Esophagus muscularis mucosa (tissue), 4 donors: ENCODE measurements at regions not wholly inside any gene's neighbourhood (a gene's known extent, or its start where the extent isn't known, plus 50 kb on each side); places are given as distances from the start of the nearest gene placed in this dataset.

Experiments used
- CTCF ChIP-seq, 3 experiments: fragments of 200-600 bp in 2 of 3; fragments of 450-650 bp in 1 of 3; sonication (generic) in 2 of 3; IDR thresholded peaks; one replicate each; pipeline ENCODE4 v1.5.1; 2017 to 2019; ENCODE audit warnings: antibody characterized with exemption in 3 of 3, mild to moderate bottlenecking in 2 of 3, moderate library complexity in 1 of 3
- EP300 ChIP-seq: sonication (generic); formaldehyde crosslinking; IDR thresholded peaks from one replicate; pipeline ENCODE4 v1.6.1; 2017; ENCODE audit warnings: antibody characterized with exemption
- POLR2A ChIP-seq: fragments of 450-650 bp; IDR thresholded peaks from one replicate; pipeline ENCODE4 v1.6.1; 2017; ENCODE audit warnings: antibody characterized with exemption, moderate library complexity, mild to moderate bottlenecking, low read depth
- POLR2AphosphoS5 ChIP-seq, 2 donors: sonication (generic); formaldehyde crosslinking; IDR thresholded peaks; one replicate each; pipeline ENCODE4 v1.6.1; 2017; ENCODE audit warnings: antibody characterized with exemption in 2 of 2

- TF ChIP-seq EP300 (no peak), CTCF (IDR thresholded peaks at IDR 0.05) (no peak), POLR2A (no peak), POLR2AphosphoS5 (IDR thresholded peaks at IDR 0.05) (no peak)
Observed at GRCh38 chr20:43305749-43306148, 116.0 kb upstream of the PTPRT start.
